Duodenal mucosa (tissue), 2 donors: ENCODE measurements at regions not wholly inside any gene's neighbourhood (a gene's known extent, or its start where the extent isn't known, plus 50 kb on each side); places are given as distances from the start of the nearest gene placed in this dataset.

Experiments
- H3K27ac ChIP-seq: one replicate; pipeline ENCODE4 v1.7.0; 2013; ENCODE audit warnings: low read depth, low read length
- H3K27me3 ChIP-seq, 2 donors: one replicate each; pipeline ENCODE4 v1.7.0; 2013; ENCODE audit warnings: low read length in 2 of 2, control low read depth in 1 of 2; ENCODE audit not compliant: insufficient read depth in 2 of 2, control insufficient read depth in 1 of 2
- H3K36me3 ChIP-seq, 2 donors: one replicate each; pipeline ENCODE4 v1.7.0; 2013; ENCODE audit warnings: low read length in 2 of 2, control low read depth in 1 of 2; ENCODE audit not compliant: insufficient read depth in 2 of 2, control insufficient read depth in 1 of 2
- H3K4me1 ChIP-seq, 2 donors: one replicate each; pipeline ENCODE4 v1.7.0; 2013; ENCODE audit warnings: low read length in 2 of 2, control low read depth in 1 of 2; ENCODE audit not compliant: insufficient read depth in 2 of 2, control insufficient read depth in 1 of 2
- H3K4me3 ChIP-seq, 2 donors: one replicate each; pipeline ENCODE4 v1.7.0; 2013; ENCODE audit warnings: low read length in 2 of 2, low read depth in 1 of 2
- H3K9ac ChIP-seq, 2 donors: one replicate each; pipeline ENCODE4 v1.7.0; 2013; ENCODE audit warnings: low read length in 2 of 2, low read depth in 1 of 2
- H3K9me3 ChIP-seq, 2 donors: one replicate each; pipeline ENCODE4 v1.7.0; 2013; ENCODE audit warnings: low read length in 2 of 2, control low read depth in 1 of 2; ENCODE audit not compliant: control insufficient read depth in 1 of 2

- Histone ChIP-seq H3K4me3 (no peak overlapping the region), H3K27ac (no peak overlapping the region), H3K9me3 (no peaks in the 10 kb centered on the region), H3K4me1 (peaks cover 20 to 23% of the 10 kb centered on the region in 2 donors), H3K36me3 (no peaks in the 10 kb centered on the region), H3K9ac (no peak overlapping the region), H3K27me3 (no peaks in the 10 kb centered on the region)
Observed at GRCh38 chr3:194040516-194041273, 95.3 kb upstream of the HES1 start.

DNA sequence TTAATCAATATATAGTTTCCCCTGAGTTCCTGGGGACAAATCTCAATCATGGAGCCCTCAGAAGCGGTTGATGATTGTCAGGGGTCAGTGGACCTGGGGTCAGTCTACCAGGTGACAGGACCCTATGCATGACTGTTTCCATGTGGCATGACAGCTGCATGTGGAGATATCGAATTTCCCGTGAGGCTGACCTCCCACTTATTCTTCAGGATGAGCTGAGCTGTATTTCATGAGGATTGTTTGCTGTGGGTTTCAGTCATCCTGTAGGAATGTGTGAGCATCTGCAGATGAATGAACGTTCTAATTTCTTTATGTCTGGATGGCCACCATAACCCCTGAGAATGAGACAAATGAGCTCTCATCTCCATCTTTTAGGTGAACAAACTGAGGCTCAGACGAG, 93.0 kb upstream of the HES1 start:
- Histone ChIP-seq H3K27ac (no peak overlapping the region), H3K36me3 (no peaks in the 10 kb centered on the region), H3K9me3 (no peaks in the 10 kb centered on the region), H3K4me3 (no peak overlapping the region), H3K9ac (no peak overlapping the region), H3K4me1 (peaks cover 20 to 27% of the 10 kb centered on the region in 2 donors), H3K27me3 (no peaks in the 10 kb centered on the region)

DNA sequence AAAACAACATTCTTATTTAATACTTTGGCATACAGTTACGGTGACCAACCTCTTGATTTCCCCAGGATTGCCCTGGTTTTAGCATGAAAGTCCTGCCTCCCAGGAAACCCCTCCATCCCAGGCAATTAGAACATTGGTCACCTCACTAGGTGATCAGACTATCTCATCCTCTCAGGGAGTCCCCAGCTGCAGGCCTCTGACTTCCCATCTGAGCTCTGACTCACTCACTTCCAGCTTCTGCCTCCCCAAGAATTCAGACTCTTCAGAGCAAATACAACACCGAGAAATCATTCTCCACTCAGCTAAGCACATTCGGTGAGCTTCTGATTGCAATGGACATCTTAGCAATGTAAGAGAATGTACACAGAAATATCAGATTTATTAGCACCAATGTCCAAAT, 92.4 kb upstream of the HES1 start:
- H3K27me3 ChIP-seq = no peaks in the 10 kb centered on the region
- no peaks in the 10 kb centered on the region for H3K36me3 ChIP-seq
- no peak overlapping the region for H3K9ac ChIP-seq
- no peaks in the 10 kb centered on the region for H3K9me3 ChIP-seq
- peaks cover 18 to 26% of the 10 kb centered on the region in 2 donors for H3K4me1 ChIP-seq
- H3K27ac ChIP-seq = no peak overlapping the region
- no peak overlapping the region for H3K4me3 ChIP-seq

DNA sequence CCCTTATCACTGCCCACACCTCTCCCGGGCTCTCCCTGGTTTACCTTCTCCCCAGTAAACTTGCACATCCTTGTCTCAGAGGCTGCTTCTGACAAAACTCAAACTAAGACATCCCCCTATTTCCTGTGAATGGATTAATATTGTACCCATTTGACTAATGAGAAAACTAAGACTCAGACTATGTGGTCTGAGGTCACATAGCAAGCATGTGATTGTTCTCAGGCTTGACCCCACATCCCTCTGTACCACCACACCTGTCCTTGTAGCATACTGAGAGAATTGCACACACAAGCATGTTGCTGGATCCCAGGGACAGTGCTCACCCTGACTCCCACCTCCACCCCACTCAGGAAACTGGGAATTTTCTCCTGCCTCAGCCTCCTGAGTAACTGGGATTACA, 90.7 kb upstream of the HES1 start:
- peaks cover 8 to 16% of the 10 kb centered on the region in 2 donors for H3K4me1 ChIP-seq
- H3K27me3 ChIP-seq = no peaks in the 10 kb centered on the region
- H3K9ac ChIP-seq = no peak overlapping the region
- no peaks in the 10 kb centered on the region for H3K9me3 ChIP-seq
- no peak overlapping the region for H3K4me3 ChIP-seq
- H3K36me3 ChIP-seq = no peaks in the 10 kb centered on the region
- H3K27ac ChIP-seq = no peak overlapping the region

DNA sequence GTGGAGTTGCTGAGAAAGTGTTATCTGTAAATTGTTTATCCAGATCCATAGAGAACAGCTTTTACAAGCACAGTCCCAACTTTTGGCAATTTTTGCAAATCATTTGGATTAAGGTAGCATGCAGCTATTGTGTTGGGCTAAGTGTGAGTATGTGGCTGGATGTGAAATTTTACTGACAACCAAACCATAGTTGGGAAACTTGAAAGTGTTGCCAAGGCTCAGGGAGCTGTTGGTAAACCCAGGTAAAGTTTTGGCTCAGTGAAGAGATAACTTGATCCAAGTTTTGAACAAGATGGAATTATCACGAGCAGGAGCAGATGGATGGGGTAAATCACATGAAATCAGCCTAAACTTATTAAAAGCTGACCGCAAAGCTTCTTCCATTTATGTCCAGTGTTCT, 90.0 kb upstream of the HES1 start:
- H3K4me1 ChIP-seq = peaks cover 8 to 16% of the 10 kb centered on the region in 2 donors
- H3K27ac ChIP-seq = no peak overlapping the region
- H3K27me3 ChIP-seq = no peaks in the 10 kb centered on the region
- no peak overlapping the region for H3K9ac ChIP-seq
- no peaks in the 10 kb centered on the region for H3K36me3 ChIP-seq
- H3K9me3 ChIP-seq = peaks cover under 1 to 5% of the 10 kb centered on the region in 2 donors
- H3K4me3 ChIP-seq = no peak overlapping the region

- Histone ChIP-seq H3K4me3 (no peak overlapping the region), H3K4me1 (peaks cover 8 to 19% of the 10 kb centered on the region in 2 donors), H3K36me3 (no peaks in the 10 kb centered on the region), H3K27me3 (no peaks in the 10 kb centered on the region), H3K27ac (no peak overlapping the region), H3K9me3 (peaks cover 7 to 9% of the 10 kb centered on the region in 2 donors), H3K9ac (no peak overlapping the region)
Observed at GRCh38 chr3:194046531-194046930, 89.4 kb upstream of the HES1 start.

DNA sequence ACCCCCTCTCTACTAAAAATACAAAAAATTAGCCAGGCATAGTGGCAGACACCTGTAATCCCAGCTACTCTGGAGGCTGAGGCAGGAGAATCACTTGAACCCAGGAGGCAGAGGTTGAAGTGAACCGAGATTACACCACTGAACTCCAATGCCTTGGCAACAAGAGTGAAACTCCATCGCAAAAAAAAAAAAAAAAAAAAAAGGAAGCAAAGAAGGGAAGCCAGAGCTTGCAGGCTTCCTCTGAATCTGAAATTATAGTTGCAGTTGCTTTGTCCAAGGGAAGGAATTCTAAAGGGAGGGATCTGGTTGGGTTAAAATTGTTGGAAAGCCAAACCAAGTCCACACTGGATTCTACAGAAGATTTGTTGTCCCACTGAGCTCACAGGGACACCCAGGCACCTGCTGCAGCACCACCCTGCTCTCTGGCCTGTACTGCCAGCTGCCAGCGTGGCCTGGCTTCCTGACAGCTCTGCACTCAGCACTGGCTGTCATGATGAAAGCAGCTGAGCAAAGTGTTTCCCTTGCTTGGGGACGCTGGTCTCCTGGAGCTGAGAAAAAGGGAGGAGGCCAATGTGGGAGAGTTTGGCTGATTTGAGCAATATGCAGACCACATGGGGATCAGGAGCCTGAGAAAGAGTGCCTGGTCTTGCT, 88.8 kb upstream of the HES1 start:
- Histone ChIP-seq H3K9me3 (peaks cover 9% of the 10 kb centered on the region in 2 donors), H3K27ac (no peak overlapping the region), H3K4me1 (peaks cover 8 to 25% of the 10 kb centered on the region in 2 donors), H3K9ac (no peak overlapping the region), H3K27me3 (no peaks in the 10 kb centered on the region), H3K36me3 (no peaks in the 10 kb centered on the region), H3K4me3 (no peak overlapping the region)

DNA sequence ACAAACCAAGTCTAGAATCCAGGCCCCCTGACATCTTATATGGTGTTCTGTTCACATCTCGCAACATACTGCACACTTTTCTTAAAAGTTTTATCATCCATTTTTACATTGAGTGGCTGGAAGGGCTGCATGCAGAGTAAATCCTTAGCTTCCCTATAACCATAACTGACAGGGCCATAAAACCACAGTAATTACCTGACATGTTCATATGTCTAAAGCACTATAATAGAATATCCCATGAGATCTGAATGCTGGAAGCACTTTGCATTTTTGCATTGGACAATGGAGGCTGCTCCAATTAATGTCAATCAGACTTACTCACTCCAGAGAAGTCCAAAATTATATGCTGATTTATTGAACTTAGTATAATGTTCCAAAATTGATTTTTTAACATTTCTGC, 86.6 kb upstream of the HES1 start:
- H3K9ac ChIP-seq = no peak overlapping the region
- no peaks in the 10 kb centered on the region for H3K27me3 ChIP-seq
- no peaks in the 10 kb centered on the region for H3K36me3 ChIP-seq

DNA sequence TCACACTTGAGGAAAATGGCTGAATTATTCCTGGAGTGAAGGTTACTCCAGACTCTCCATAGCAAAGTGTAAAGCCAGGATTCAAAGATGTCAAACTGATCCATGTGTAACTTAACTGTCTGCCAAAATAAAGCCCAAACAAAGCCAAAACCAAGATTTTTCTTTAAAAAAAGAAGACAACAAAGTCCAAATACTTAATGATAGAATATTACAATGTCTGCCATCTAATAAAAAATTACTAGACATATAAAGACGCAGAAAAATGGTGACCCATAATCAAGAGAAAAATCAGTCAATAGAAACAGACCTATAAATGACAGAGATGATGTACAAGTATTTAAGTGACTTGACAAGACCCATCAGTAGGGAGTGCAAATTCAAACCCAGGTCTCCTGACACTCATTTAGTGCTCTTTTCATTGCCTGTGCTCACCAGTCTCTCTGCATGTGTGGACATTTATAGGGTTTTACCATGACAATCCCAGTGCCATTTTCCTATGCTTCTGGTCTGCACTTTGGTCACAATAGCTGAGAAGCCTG, 85.1 kb upstream of the HES1 start:
- Histone ChIP-seq H3K4me1 (peaks cover 8 to 27% of the 10 kb centered on the region in 2 donors), H3K4me3 (no peak overlapping the region), H3K27ac (no peak overlapping the region), H3K9ac (no peak overlapping the region), H3K36me3 (no peaks in the 10 kb centered on the region), H3K9me3 (peaks cover 9% of the 10 kb centered on the region in 2 donors), H3K27me3 (no peaks in the 10 kb centered on the region)

More for the DNA sequence above, 86.6 kb upstream of the HES1 start:
- peaks cover 8 to 27% of the 10 kb centered on the region in 2 donors for H3K4me1 ChIP-seq
- no peak overlapping the region for H3K4me3 ChIP-seq
- H3K27ac ChIP-seq = no peak overlapping the region
- H3K9me3 ChIP-seq = peaks cover 9% of the 10 kb centered on the region in 2 donors

GRCh38 chr3:194051366-194052149, 84.4 kb upstream of the HES1 start:
- peaks cover 9% of the 10 kb centered on the region in 2 donors for H3K9me3 ChIP-seq
- H3K36me3 ChIP-seq = no peaks in the 10 kb centered on the region
- H3K4me1 ChIP-seq = peaks cover 8 to 23% of the 10 kb centered on the region in 2 donors
- H3K27ac ChIP-seq = no peak overlapping the region
- H3K27me3 ChIP-seq = no peaks in the 10 kb centered on the region
- H3K9ac ChIP-seq = no peak overlapping the region
- no peak overlapping the region for H3K4me3 ChIP-seq
